NOMO-1 treated with dmso at 0.1 percent for 144 hours (cell line): ENCODE measurements at regions not wholly inside any gene's neighbourhood (a gene's known extent, or its start where the extent isn't known, plus 50 kb on each side); places are given as distances from the start of the nearest gene placed in this dataset.

ENCODE experiments used
- DNase-seq: peaks from one replicate; lab custom pipeline; 2025; ENCODE audit not compliant: unreplicated experiment; lab: John Stamatoyannopoulos, UW

- DNase-seq = no peak
These were observed 518.5 kb downstream of the SOX5 start for GRCh38 chr12:23431006-23431405.

GRCh38 chr12:23433121-23433520, 516.3 kb downstream of the SOX5 start:
- no peak for DNase-seq

- no peak for DNase-seq
These were observed 515.3 kb downstream of the SOX5 start for GRCh38 chr12:23434154-23434553.

- no peak for DNase-seq
These were observed 502.7 kb downstream of the SOX5 start for GRCh38 chr12:23446746-23447145.

- no peak for DNase-seq
These were observed 498.7 kb downstream of the SOX5 start for GRCh38 chr12:23450810-23451209.

GRCh38 chr12:23455283-23455682, 494.2 kb downstream of the SOX5 start:
- DNase-seq = no peak

- DNase-seq = no peak
These were observed 490.8 kb downstream of the SOX5 start for GRCh38 chr12:23458640-23459039.

GRCh38 chr12:23462546-23462945, 486.9 kb downstream of the SOX5 start:
- DNase-seq = no peak

GRCh38 chr12:23463172-23463571, 486.3 kb downstream of the SOX5 start:
- DNase-seq = no peak

GRCh38 chr12:23464241-23464812, 485.1 kb downstream of the SOX5 start:
- DNase-seq = no peak

GRCh38 chr12:23472329-23472971, 477.0 kb downstream of the SOX5 start:
- DNase-seq = no peak

GRCh38 chr12:23473071-23473470, 476.4 kb downstream of the SOX5 start:
- DNase-seq = no peak

GRCh38 chr12:23474438-23474976, 475.0 kb downstream of the SOX5 start:
- no peak for DNase-seq
